VCaP (cell line): ENCODE measurements at regions not wholly inside any gene's neighbourhood (a gene's known extent, or its start where the extent isn't known, plus 50 kb on each side); places are given as distances from the start of the nearest gene placed in this dataset.

ENCODE experiments used
- H3K27ac ChIP-seq: fragments of 450-650 bp; 2 replicates; pipeline ENCODE4 v1.5.1; 2017
- TF ChIP-seq, protein P1 (sequence below): fragments of 450-650 bp; conservative IDR thresholded peaks from 2 replicates; pipeline ENCODE4 v1.5.1; 2017; ENCODE audit warnings: mild to moderate bottlenecking, moderate library complexity

DNA sequence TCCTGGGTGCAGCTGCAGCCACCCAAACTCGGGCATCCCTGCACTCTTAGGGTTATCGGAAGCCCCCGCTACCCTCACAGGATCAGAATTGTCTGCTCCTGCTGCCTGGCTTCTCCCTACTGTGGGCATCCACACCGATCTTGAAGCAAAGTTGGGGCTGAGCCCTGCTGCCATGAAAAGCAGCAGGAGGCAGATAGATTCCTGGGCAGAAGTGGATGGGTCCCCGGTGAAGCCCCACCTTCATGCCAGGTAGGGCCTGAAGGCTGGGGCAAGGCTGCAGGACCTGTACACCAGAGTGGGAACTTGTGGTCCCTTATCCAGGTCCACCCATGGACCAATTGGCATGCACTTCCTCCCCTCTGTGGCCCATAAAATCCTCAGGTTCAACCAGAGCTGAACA is 922.6 kb upstream of the KCND2 start:
- TF ChIP-seq, protein P1, sequence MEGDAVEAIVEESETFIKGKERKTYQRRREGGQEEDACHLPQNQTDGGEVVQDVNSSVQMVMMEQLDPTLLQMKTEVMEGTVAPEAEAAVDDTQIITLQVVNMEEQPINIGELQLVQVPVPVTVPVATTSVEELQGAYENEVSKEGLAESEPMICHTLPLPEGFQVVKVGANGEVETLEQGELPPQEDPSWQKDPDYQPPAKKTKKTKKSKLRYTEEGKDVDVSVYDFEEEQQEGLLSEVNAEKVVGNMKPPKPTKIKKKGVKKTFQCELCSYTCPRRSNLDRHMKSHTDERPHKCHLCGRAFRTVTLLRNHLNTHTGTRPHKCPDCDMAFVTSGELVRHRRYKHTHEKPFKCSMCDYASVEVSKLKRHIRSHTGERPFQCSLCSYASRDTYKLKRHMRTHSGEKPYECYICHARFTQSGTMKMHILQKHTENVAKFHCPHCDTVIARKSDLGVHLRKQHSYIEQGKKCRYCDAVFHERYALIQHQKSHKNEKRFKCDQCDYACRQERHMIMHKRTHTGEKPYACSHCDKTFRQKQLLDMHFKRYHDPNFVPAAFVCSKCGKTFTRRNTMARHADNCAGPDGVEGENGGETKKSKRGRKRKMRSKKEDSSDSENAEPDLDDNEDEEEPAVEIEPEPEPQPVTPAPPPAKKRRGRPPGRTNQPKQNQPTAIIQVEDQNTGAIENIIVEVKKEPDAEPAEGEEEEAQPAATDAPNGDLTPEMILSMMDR = no peak

DNA sequence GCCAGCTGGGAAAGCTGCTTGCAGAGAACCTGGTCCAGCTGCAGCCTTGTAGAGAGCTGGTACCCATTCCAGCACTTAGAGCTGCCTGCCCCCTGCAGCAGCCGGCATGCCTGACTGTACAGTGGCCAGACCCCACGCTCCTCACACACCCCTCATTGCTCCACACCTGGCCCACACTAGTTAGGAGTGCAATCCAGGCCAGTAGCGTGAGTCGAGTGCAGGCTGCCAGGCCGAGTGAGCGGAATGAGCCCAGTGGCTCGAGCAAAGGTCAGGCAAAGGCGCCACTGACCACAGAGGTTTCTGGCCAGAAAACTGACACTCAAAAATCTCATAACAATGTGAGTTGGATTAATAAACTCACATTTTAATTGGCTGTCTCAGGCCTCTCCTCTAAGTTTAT is 921.7 kb upstream of the KCND2 start:
- H3K27ac ChIP-seq = no peak overlapping the region
- TF ChIP-seq, protein P1 = no peak

More for the DNA sequence above, 922.6 kb upstream of the KCND2 start:
- H3K27ac ChIP-seq = no peak overlapping the region

DNA sequence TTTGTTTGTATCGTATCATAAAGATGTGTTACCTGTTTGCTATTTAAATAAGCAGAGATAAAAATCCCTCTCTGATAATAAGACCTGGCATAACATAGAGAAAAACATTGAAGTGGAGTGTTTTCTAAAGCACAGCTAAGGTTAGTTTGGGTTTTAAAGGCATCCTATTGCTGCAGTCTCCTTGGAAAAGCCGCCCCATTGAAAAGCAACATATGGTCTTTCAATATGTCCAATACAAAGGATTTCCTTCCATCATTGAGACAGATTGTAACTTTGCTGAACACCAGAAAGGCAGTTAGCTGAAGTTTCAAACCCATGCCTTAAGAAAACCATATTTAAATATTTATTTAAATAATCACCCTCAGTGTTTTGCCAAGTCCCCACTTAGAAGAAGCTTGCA is 898.5 kb upstream of the KCND2 start:
- peak overlapping the region; percentile 50 for H3K27ac ChIP-seq
- TF ChIP-seq, protein P1 = no peak

DNA sequence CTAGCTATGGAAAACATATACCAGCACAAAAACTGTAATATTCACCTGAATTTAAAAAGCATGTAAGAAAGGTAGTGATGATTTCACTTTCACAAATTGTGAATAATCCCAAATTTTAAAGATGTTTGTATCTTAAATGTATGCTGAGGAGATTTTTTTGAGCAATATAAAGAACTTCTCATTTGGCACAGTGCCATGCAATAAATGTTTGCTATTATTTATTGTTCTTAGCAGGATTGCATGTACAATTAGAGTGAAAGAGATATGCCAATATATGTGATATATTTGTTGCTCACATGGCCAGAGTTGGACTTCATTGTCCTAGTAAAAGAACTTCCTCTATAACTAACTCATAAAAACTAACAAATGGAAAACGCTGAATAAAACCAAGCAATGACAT is 895.1 kb upstream of the KCND2 start:
- TF ChIP-seq, protein P1 = no peak
- no peak overlapping the region for H3K27ac ChIP-seq

DNA sequence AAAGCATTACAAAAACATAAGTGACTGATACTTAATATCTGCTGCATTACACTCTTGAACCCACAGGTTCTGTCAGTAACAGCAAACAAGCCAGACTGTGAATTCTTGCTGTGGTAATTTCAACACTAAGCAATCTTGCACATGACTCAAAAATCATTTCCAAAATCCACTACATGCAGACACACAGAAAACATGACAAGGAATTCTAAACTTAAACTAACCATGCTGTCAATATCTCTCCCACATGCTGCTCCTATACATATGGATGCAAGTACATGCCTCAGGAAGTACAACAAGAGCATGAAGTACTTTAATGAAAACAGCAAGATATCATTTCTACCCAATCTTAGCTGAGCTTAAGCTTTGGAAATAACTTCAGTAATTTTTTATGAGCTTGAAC is 890.2 kb upstream of the KCND2 start:
- no peak overlapping the region for H3K27ac ChIP-seq
- TF ChIP-seq, protein P1 = no peak

DNA sequence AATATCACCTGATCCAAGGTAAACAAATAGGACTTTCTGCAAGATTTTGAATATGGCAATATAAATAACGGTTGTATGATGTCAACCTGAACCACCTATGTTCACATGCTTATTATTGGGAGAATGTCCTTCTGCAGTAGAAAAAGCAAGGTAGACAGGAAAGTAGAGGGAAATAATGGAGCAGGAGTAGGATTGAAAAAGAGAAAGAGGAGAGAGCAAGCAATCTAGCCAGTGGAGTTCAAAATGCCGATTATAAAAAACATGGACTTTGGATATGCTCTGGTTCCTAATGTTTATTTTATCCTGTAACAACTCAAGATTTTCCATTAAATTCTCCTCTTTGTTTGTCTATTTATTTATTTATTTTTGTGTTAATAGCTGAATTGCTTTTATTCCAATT is 878.0 kb upstream of the KCND2 start:
- TF ChIP-seq, protein P1 = no peak
- no peak overlapping the region for H3K27ac ChIP-seq

DNA sequence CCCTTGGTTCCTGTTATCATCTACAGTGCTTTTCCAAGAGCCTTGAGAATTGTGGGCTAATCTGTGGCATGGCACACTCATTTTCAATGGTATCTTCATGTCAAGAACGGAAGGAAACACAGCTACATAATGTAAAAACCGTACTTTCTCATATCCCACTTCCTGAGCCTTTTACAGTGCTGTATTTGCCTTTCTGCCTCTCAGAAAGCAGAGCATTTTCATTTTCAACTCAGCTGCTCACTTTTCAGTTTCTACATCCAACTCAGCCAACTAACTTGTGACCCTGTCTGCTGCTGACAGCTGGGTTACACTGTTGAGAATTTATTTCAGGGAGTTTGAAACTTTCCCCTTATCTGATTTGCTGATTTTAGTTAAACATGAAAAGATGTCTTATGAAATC is 875.8 kb upstream of the KCND2 start:
- TF ChIP-seq, protein P1 = no peak
- H3K27ac ChIP-seq = no peak overlapping the region

DNA sequence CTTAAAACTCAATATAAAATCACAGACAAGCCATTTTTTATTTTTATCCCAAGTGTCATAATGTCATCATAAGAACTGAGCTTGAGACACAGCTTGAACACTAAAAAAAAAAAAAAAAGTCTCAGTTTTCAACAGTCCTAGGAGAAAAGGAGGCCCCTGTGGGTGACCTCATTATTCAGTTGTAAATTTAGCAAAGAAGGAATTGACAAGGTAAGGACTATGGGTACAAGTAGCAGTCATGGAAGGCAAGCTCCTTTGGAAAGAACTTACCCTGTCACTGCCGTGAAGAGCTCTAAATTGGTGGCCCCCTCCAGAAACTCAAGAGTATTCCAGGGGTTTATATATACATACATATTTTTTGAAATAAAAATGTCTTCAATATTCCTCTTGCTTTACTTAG is 864.4 kb upstream of the KCND2 start:
- TF ChIP-seq, protein P1 = no peak

More for the DNA sequence above, 864.4 kb upstream of the KCND2 start:
- no peak overlapping the region for H3K27ac ChIP-seq
